Esophagus squamous epithelium (tissue), 5 donors: ENCODE measurements at regions not wholly inside any gene's neighbourhood (a gene's known extent, or its start where the extent isn't known, plus 50 kb on each side); places are given as distances from the start of the nearest gene placed in this dataset.

Source experiments
- DNase-seq: peaks from one replicate; lab custom pipeline; 2025; lab: John Stamatoyannopoulos, UW
- H3K27ac ChIP-seq, 4 donors: fragments of 200-600 bp; sonication (generic); one replicate each; pipeline ENCODE4 v1.5.1; 2016 to 2019; ENCODE audit warnings: mild to moderate bottlenecking in 1 of 4
- H3K27me3 ChIP-seq, 4 donors: fragments of 200-600 bp; sonication (generic); 1 replicate in 3 of 4; 2 replicates in 1 of 4; pipeline versions ENCODE4 v1.5.1 to v1.6.0; 2017 to 2021; ENCODE audit warnings: antibody characterized with exemption in 1 of 4
- H3K36me3 ChIP-seq, 3 donors: fragments of 200-600 bp; sonication (generic); one replicate each; pipeline ENCODE4 v1.5.1; 2016 to 2019
- H3K4me1 ChIP-seq, 3 donors: fragments of 200-600 bp; sonication (generic); one replicate each; pipeline ENCODE4 v1.5.1; 2017 to 2019
- H3K4me3 ChIP-seq, 4 donors: fragments of 200-600 bp; sonication (generic); 1 replicate in 3 of 4; 2 replicates in 1 of 4; pipeline ENCODE4 v1.5.1; 2016 to 2019; ENCODE audit warnings: mild to moderate bottlenecking in 2 of 4, moderate library complexity in 1 of 4
- H3K9me3 ChIP-seq, 3 donors: fragments of 200-600 bp; sonication (generic); one replicate each; pipeline ENCODE4 v1.5.1; 2016 to 2019
- CTCF ChIP-seq, 6 experiments: fragments of 450-650 bp in 4 of 6; fragments of 200-600 bp in 2 of 6; sonication (generic) in 2 of 6; IDR thresholded peaks; one replicate each; pipeline ENCODE4 v1.5.1; 2016 to 2019; ENCODE audit warnings: antibody characterized with exemption in 6 of 6, mild to moderate bottlenecking in 4 of 6, moderate library complexity in 4 of 6
- POLR2A ChIP-seq, 4 donors: fragments of 450-650 bp; IDR thresholded peaks; one replicate each; pipeline ENCODE4 v1.6.1; 2017; ENCODE audit warnings: antibody characterized with exemption in 4 of 4, mild to moderate bottlenecking in 4 of 4, moderate library complexity in 3 of 4
- WGBS, 2 donors: methylation state at CpG; one replicate each; pipeline ENCODE4 v1.1.5; 2018; 5-methylcytosine and 5-hydroxymethylcytosine counted together
- intact Hi-C: fragments of 100-400 bp; cut with DNase I; formaldehyde crosslinking; loops from one replicate; pipeline ENCODE4 v1.15.0; 2022
- donor health status: DM: yes; HTN: yes; CAD: no.

DNA sequence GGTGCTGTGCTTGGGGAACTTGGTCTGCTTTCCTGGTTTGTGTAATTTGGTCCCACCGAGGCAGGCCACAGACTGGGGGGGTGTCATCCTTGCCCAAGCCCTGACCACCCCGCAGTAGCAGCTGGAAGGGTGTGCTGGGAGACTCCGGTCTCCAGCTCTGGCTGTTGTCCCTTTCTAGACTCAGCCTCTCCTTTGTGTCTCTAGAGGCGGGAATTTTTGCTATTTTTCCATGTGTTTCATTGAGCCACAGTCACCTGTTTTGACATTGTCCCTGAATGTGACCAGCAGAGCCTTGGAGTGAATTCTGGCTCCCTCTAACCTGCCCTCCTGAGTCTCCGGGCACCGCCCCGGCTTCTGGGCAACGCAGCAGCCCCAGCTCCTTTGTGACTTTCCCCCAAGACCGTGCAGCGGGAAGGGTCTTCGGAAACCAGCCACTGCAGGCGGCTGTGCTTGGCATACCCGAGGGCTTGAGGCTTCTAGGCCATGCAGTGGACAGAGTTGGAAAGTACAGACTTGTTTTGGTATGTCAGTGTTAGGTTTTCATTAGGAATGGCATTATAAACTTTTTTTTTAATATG lies 98.6 kb downstream of the TNFAIP2 start:
- Histone ChIP-seq H3K36me3 (no peaks in the 10 kb centered on the region), H3K9me3 (no peaks in the 10 kb centered on the region), H3K4me1 (peaks cover 0 to 14% (median 7%) of the 10 kb centered on the region in 3 donors), H3K4me3 (no peak overlapping the region), H3K27ac (no peak overlapping the region), H3K27me3 (peaks cover 0 to 74% (median 5%) of the 10 kb centered on the region in 4 donors)
- DNase-seq, result no peak
- 91 to 97% methylated on average over 9 to 12 of the region's 13 CpGs for WGBS, 2 donors
- TF ChIP-seq CTCF (IDR thresholded peaks at IDR 0.05) (no peak), POLR2A (IDR thresholded peaks at IDR 0.05) (no peak)
- intact Hi-C loops, result no loop called here

GRCh38 chr14:103223818-103224352 lies 100.6 kb downstream of the TNFAIP2 start:
- intact Hi-C loops, result no loop called here
- TF ChIP-seq CTCF (IDR thresholded peaks at IDR 0.05) (no peak), POLR2A (IDR thresholded peaks at IDR 0.05) (no peak)
- H3K4me3 ChIP-seq, result no peak overlapping the region
- no peak for DNase-seq
- H3K27ac ChIP-seq, result no peak overlapping the region
- peaks cover 0 to 90% (median 5%) of the 10 kb centered on the region in 4 donors for H3K27me3 ChIP-seq
- 90 to 91% methylated on average over 4 to 8 of the region's 15 CpGs for WGBS, 2 donors
- H3K9me3 ChIP-seq, result no peaks in the 10 kb centered on the region
- H3K36me3 ChIP-seq, result no peaks in the 10 kb centered on the region
- H3K4me1 ChIP-seq, result peaks cover 0 to 14% (median 7%) of the 10 kb centered on the region in 3 donors

- WGBS, 2 donors, result 64 to 74% methylated on average over 6 to 9 of the region's 14 CpGs
- H3K9me3 ChIP-seq, result no peaks in the 10 kb centered on the region
- H3K27ac ChIP-seq, result no peak overlapping the region
- no peak for DNase-seq
- H3K27me3 ChIP-seq, result peaks cover 0 to 96% (median 4%) of the 10 kb centered on the region in 4 donors
- no peak overlapping the region for H3K4me3 ChIP-seq
- TF ChIP-seq CTCF (IDR thresholded peaks at IDR 0.05), result no peak
- no peak for TF ChIP-seq POLR2A (IDR thresholded peaks at IDR 0.05)
- H3K4me1 ChIP-seq, result peaks cover 0 to 13% (median 7%) of the 10 kb centered on the region in 3 donors
- intact Hi-C loops, result no loop called here
- no peaks in the 10 kb centered on the region for H3K36me3 ChIP-seq
Measured at GRCh38 chr14:103225062-103225461, 101.8 kb downstream of the TNFAIP2 start.

- 53 to 59% methylated on average over 10 to 12 of the region's 13 CpGs for WGBS, 2 donors
- Histone ChIP-seq H3K4me1 (peaks cover 0 to 9% (median 3%) of the 10 kb centered on the region in 3 donors), H3K36me3 (no peaks in the 10 kb centered on the region), H3K27ac (no peak overlapping the region), H3K27me3 (peaks cover 0 to 96% (median 3%) of the 10 kb centered on the region in 4 donors), H3K9me3 (no peaks in the 10 kb centered on the region), H3K4me3 (no peak overlapping the region)
- intact Hi-C loops, result no loop called here
- no peak for TF ChIP-seq CTCF (IDR thresholded peaks at IDR 0.05)
- TF ChIP-seq POLR2A (IDR thresholded peaks at IDR 0.05), result no peak
- DNase-seq, result no peak
Measured at GRCh38 chr14:103225476-103225875, 102.2 kb downstream of the TNFAIP2 start.

- Histone ChIP-seq H3K27me3 (peaks cover 0 to 92% (median 0%) of the 10 kb centered on the region in 4 donors), H3K27ac (no peak overlapping the region)
Measured at GRCh38 chr14:103227094-103227768, 104.0 kb downstream of the TNFAIP2 start.

More at GRCh38 chr14:103227094-103227768, 104.0 kb downstream of the TNFAIP2 start:
- intact Hi-C loops, result no loop called here
- peaks cover 0 to 6% (median 0%) of the 10 kb centered on the region in 3 donors for H3K4me1 ChIP-seq
- no peaks in the 10 kb centered on the region for H3K36me3 ChIP-seq
- no peak for TF ChIP-seq CTCF (IDR thresholded peaks at IDR 0.05)
- TF ChIP-seq POLR2A (IDR thresholded peaks at IDR 0.05), result no peak
- DNase-seq, result no peak
- no peaks in the 10 kb centered on the region for H3K9me3 ChIP-seq
- H3K4me3 ChIP-seq, result no peak overlapping the region
- WGBS, 2 donors, result 78 to 95% methylated on average over 6 to 7 of the region's 21 CpGs
